Liver (tissue), 8 donors: ENCODE measurements at regions not wholly inside any gene's neighbourhood (a gene's known extent, or its start where the extent isn't known, plus 50 kb on each side); places are given as distances from the start of the nearest gene placed in this dataset.

ENCODE experiments used
- DNase-seq: peaks from one replicate; pipeline ENCODE4 v3.0.0-alpha.2; 2017; ENCODE audit warnings: low spot score
- H3K27ac ChIP-seq, 2 donors: one replicate each; pipeline ENCODE4 v1.7.0; 2013; ENCODE audit warnings: inconsistent platforms in 2 of 2, low read length in 2 of 2, control low read depth in 1 of 2, low read depth in 1 of 2, mild to moderate bottlenecking in 1 of 2
- H3K27me3 ChIP-seq, 4 donors: one replicate each; pipeline versions ENCODE4 v1.6.1 to v1.7.0; 2013; ENCODE audit warnings: low read length in 3 of 4, inconsistent platforms in 1 of 4, mild to moderate bottlenecking in 1 of 4, moderate library complexity in 1 of 4; ENCODE audit not compliant: control insufficient read depth in 4 of 4, insufficient read depth in 4 of 4
- H3K36me3 ChIP-seq, 4 donors: one replicate each; pipeline versions ENCODE4 v1.6.1 to v1.7.0; 2013; ENCODE audit warnings: low read length in 3 of 4, mild to moderate bottlenecking in 3 of 4, low read depth in 1 of 4, moderate library complexity in 1 of 4; ENCODE audit not compliant: control insufficient read depth in 4 of 4, insufficient read depth in 3 of 4
- H3K4me1 ChIP-seq, 4 donors: one replicate each; pipeline versions ENCODE4 v1.6.1 to v1.7.0; 2013; ENCODE audit warnings: low read length in 3 of 4, mild to moderate bottlenecking in 3 of 4, moderate library complexity in 1 of 4; ENCODE audit not compliant: control insufficient read depth in 4 of 4, insufficient read depth in 4 of 4
- H3K4me3 ChIP-seq, 3 donors: one replicate each; pipeline versions ENCODE4 v1.6.1 to v1.7.0; 2013; ENCODE audit warnings: low read length in 3 of 3, control low read depth in 1 of 3, low read depth in 1 of 3, mild to moderate bottlenecking in 1 of 3
- H3K9ac ChIP-seq, 2 donors: one replicate each; pipeline ENCODE4 v1.7.0; 2013; ENCODE audit warnings: low read length in 2 of 2, mild to moderate bottlenecking in 2 of 2, moderate library complexity in 2 of 2, control low read depth in 1 of 2, low read depth in 1 of 2
- H3K9me3 ChIP-seq, 4 donors: one replicate each; pipeline versions ENCODE4 v1.6.1 to v1.7.0; 2013; ENCODE audit warnings: low read length in 3 of 4; ENCODE audit not compliant: control insufficient read depth in 4 of 4
- ATF3 ChIP-seq: IDR thresholded peaks from 2 replicates; pipeline ENCODE4 v1.6.1; 2016; ENCODE audit warnings: antibody characterized with exemption
- CTCF ChIP-seq: fragments of 150-350 bp; IDR thresholded peaks from 2 replicates; pipeline ENCODE4 v1.5.1; 2017; ENCODE audit warnings: improper control_type of control experiment, low read depth, low read length; ENCODE audit not compliant: missing input control
- EGR1 ChIP-seq, 2 donors: IDR thresholded peaks; 2 replicates each; pipeline ENCODE4 v1.6.1; 2016 to 2018; ENCODE audit warnings: antibody characterized with exemption in 2 of 2, low read depth in 2 of 2
- FOXA2 ChIP-seq: IDR thresholded peaks from 2 replicates; pipeline ENCODE4 v1.6.1; 2016; ENCODE audit warnings: antibody characterized with exemption
- GABPA ChIP-seq, 2 donors: IDR thresholded peaks in 1 of 2; conservative IDR thresholded peaks in 1 of 2; 2 replicates each; pipeline ENCODE4 v1.6.1; 2016; ENCODE audit warnings: antibody characterized with exemption in 2 of 2, mild to moderate bottlenecking in 1 of 2, moderate library complexity in 1 of 2
- HNF4A ChIP-seq, 2 donors: conservative IDR thresholded peaks; 2 replicates each; pipeline ENCODE4 v1.6.1; 2016; ENCODE audit warnings: antibody characterized with exemption in 2 of 2, mild to moderate bottlenecking in 2 of 2
- HNF4G ChIP-seq: IDR thresholded peaks from 2 replicates; pipeline ENCODE4 v1.6.1; 2016; ENCODE audit warnings: antibody characterized with exemption
- JUND ChIP-seq, 2 donors: IDR thresholded peaks; 2 replicates each; pipeline ENCODE4 v1.6.1; 2016; ENCODE audit warnings: antibody characterized with exemption in 2 of 2
- MAX ChIP-seq: IDR thresholded peaks from 2 replicates; pipeline ENCODE4 v1.6.1; 2016; ENCODE audit warnings: antibody characterized with exemption
- NR2F2 ChIP-seq: IDR thresholded peaks from 2 replicates; pipeline ENCODE4 v1.6.1; 2016; ENCODE audit warnings: antibody characterized with exemption
- RAD21 ChIP-seq, 2 donors: IDR thresholded peaks; 2 replicates each; pipeline ENCODE4 v1.6.1; 2016; ENCODE audit warnings: antibody characterized with exemption in 2 of 2, mild to moderate bottlenecking in 2 of 2
- REST ChIP-seq: IDR thresholded peaks from 2 replicates; pipeline ENCODE4 v1.6.1; 2016; ENCODE audit warnings: antibody characterized with exemption, mild to moderate bottlenecking
- RXRA ChIP-seq, 2 donors: IDR thresholded peaks; 2 replicates each; pipeline ENCODE4 v1.6.1; 2017 to 2018; ENCODE audit warnings: antibody characterized with exemption in 2 of 2, mild to moderate bottlenecking in 1 of 2
- TAF1 ChIP-seq: conservative IDR thresholded peaks from 2 replicates; pipeline ENCODE4 v1.6.1; 2016; ENCODE audit warnings: antibody characterized with exemption, mild to moderate bottlenecking
- YY1 ChIP-seq: IDR thresholded peaks from 2 replicates; pipeline ENCODE4 v1.6.1; 2016; ENCODE audit warnings: antibody characterized with exemption, mild to moderate bottlenecking
- ZBTB33 ChIP-seq: IDR thresholded peaks from 2 replicates; pipeline ENCODE4 v1.6.1; 2016; ENCODE audit warnings: antibody characterized with exemption
- WGBS: extraction: QIAGEN DNeasy Blood & Tissue Kit; methylation state at CpG from one replicate; pipeline ENCODE4 v1.1.7; 2013; 5-methylcytosine and 5-hydroxymethylcytosine counted together
- donor health status: healthy.
- donor health status: healthy.
- donor health status: healthy.
- donor health status: healthy.
- donor health status: healthy.

- TF ChIP-seq HNF4G (no peak), RXRA (IDR thresholded peaks at IDR 0.05) (no peak), MAX (no peak), REST (no peak), ZBTB33 (no peak), JUND (IDR thresholded peaks at IDR 0.05) (no peak), FOXA2 (no peak), ATF3 (no peak), TAF1 (no peak), GABPA (IDR thresholded peaks at IDR 0.05 in 1 of 2, conservative IDR thresholded peaks at IDR 0.05 in 1 of 2) (no peak), YY1 (no peak), HNF4A (conservative IDR thresholded peaks at IDR 0.05) (no peak), EGR1 (IDR thresholded peaks at IDR 0.05; ENCODE audit: low read depth in 2 of 2) (no peak), CTCF (no peak), RAD21 (IDR thresholded peaks at IDR 0.05) (no peak), NR2F2 (no peak)
- no peak overlapping the region for H3K27ac ChIP-seq
- no peaks in the 10 kb centered on the region for H3K9me3 ChIP-seq
- H3K4me3 ChIP-seq: no peak overlapping the region
- no peak for DNase-seq
- no peak overlapping the region for H3K9ac ChIP-seq
- H3K4me1 ChIP-seq: no peaks in the 10 kb centered on the region
- 45% methylated on average over 1 of the region's 1 CpG for WGBS
- H3K27me3 ChIP-seq: no peaks in the 10 kb centered on the region
- H3K36me3 ChIP-seq: no peaks in the 10 kb centered on the region
Measured at GRCh38 chr11:43123443-43123842, 188.4 kb upstream of the API5 start.
